ENCODE measurements at regions not wholly inside any gene's neighbourhood (a gene's known extent, or its start where the extent isn't known, plus 50 kb on each side); places are given as distances from the start of the nearest gene placed in this dataset.

DNA sequence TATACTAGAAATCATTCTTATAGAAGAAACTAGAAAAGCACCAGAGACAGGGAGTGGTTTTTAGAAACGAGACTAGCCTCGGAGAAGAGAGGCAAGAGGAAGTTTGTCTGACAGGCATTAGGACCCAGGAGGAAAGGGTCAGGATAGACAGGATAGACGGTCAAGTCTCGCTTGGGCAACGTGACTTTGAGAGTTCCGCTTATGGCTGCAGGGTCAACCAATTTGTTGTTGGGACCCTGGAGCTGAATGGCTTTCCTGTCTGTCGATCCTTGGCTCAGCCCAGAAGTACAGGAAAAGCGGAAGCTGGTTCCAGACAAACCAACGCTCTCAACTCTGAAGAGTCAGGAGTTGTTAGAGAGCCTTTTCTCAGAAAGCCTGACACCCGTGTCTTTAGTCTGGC lies 191.2 kb downstream of the FZD1 start:
- no peaks in the 10 kb centered on the region for H3K36me3 ChIP-seq (ENCODE audit: low read depth)
- ATAC-seq (no peak), DNase-seq (no peak)
- no peaks in the 10 kb centered on the region for H3K4me1 ChIP-seq (ENCODE audit: low read depth)
- intact Hi-C loops (cut with DNase I, micrococcal nuclease) = no loop called here
- H3K9me3 ChIP-seq = peaks cover 8% of the 10 kb centered on the region
- TF ChIP-seq, protein P1, sequence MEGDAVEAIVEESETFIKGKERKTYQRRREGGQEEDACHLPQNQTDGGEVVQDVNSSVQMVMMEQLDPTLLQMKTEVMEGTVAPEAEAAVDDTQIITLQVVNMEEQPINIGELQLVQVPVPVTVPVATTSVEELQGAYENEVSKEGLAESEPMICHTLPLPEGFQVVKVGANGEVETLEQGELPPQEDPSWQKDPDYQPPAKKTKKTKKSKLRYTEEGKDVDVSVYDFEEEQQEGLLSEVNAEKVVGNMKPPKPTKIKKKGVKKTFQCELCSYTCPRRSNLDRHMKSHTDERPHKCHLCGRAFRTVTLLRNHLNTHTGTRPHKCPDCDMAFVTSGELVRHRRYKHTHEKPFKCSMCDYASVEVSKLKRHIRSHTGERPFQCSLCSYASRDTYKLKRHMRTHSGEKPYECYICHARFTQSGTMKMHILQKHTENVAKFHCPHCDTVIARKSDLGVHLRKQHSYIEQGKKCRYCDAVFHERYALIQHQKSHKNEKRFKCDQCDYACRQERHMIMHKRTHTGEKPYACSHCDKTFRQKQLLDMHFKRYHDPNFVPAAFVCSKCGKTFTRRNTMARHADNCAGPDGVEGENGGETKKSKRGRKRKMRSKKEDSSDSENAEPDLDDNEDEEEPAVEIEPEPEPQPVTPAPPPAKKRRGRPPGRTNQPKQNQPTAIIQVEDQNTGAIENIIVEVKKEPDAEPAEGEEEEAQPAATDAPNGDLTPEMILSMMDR (IDR thresholded peaks at IDR 0.05) = no peak
- no peak overlapping the region for H3K4me3 ChIP-seq

DNA sequence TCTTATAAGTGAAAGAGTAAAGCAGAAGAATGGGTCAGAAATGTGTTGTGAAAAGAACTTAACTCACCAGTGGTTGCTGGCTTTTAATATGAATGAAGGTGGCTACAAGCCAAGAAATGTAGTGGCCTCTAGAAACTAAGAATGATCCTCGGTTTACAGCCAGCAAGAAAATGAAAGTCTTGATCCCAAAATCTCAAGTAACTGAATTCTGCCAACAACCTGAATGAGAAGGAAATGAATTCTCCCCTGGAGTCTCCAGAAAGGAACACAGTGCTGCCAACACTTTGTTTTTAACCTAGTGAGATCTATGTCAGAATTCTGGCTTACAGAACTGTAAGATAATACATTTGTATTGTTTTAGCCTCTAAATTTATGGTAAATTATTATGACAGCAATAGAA lies 193.0 kb downstream of the FZD1 start:
- H3K4me1 ChIP-seq (ENCODE audit: low read depth) = no peaks in the 10 kb centered on the region
- intact Hi-C loops (cut with DNase I, micrococcal nuclease) = no loop called here

DNA sequence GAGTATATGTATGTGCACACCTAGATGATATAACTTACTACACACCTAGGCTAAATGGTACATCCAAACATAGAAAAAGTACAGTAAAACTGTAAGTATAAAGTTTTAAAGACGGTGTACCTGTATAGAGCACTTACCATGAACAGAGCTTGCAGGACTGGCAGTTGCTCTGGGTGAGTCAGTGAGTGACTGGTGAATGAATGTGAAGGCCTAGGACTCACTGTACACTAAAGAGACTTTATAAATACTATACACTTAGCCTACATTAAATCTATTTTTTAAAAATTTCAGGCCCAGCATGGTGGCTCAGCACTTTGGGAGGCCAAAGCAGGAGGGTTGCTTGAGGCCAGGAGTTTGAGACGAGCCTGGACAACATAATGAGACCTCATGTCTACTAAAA lies 195.3 kb downstream of the FZD1 start:
- no peaks in the 10 kb centered on the region for H3K4me1 ChIP-seq (ENCODE audit: low read depth)
- no peak for ATAC-seq
- TF ChIP-seq, protein P1 (IDR thresholded peaks at IDR 0.05) = no peak
- intact Hi-C loops (cut with DNase I, micrococcal nuclease) = no loop called here
- no peaks in the 10 kb centered on the region for H3K36me3 ChIP-seq (ENCODE audit: low read depth)
- no peak overlapping the region for H3K4me3 ChIP-seq
- DNase-seq = no peak
- peaks cover 8% of the 10 kb centered on the region for H3K9me3 ChIP-seq

More for the DNA sequence above, 193.0 kb downstream of the FZD1 start:
- H3K9me3 ChIP-seq = peaks cover 8% of the 10 kb centered on the region
- no peaks in the 10 kb centered on the region for H3K36me3 ChIP-seq (ENCODE audit: low read depth)
- TF ChIP-seq, protein P1 (IDR thresholded peaks at IDR 0.05) = no peak
- DNase-seq = no peak
- ATAC-seq = no peak
- no peak overlapping the region for H3K4me3 ChIP-seq

DNA sequence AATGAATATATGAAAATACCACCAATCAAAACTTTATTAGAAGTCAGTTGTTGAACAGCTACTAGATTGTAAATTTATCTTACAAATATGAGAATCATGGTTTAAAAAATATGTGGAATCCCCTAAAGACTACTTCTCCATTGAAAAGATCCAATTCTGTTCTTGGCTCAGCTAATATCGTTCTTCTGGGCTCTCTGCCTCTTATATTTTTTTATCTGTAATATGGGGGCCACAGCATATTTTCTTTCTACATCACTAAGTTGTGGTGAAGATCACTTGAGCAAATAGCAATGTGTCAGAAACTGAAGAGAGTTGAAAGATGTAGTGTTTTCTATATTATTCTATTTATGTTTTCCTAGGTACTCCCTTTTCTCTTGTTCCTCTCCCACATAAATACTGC lies 198.1 kb downstream of the FZD1 start:
- TF ChIP-seq, protein P1 (IDR thresholded peaks at IDR 0.05) = no peak
- ATAC-seq (no peak), DNase-seq (no peak)
- intact Hi-C loops (cut with DNase I, micrococcal nuclease) = no loop called here
- Histone ChIP-seq H3K4me1 (ENCODE audit: low read depth) (no peaks in the 10 kb centered on the region), H3K9me3 (peaks cover 6% of the 10 kb centered on the region), H3K4me3 (no peak overlapping the region), H3K36me3 (ENCODE audit: low read depth) (no peaks in the 10 kb centered on the region)

DNA sequence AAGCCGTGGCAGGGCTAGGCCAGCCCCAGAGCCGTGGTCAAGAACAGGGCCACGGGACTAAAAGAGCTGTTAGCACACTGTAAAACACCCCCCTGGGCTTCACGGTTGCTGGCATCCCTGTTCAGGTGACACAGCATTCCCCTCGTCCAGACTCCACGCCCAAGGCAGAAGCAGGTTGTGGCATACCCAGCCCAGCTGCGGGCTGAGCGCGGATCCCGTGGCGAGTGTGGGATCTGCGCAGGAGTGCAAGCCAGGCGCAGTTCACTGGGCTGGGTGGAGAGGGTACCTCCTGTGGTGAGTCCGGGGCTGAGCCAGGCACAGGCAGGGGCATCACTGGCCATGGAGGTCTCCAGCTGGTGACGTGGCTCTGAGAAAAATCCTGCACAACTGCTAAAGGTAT lies 199.1 kb downstream of the FZD1 start:
- intact Hi-C loops (cut with DNase I, micrococcal nuclease) = no loop called here
- no peaks in the 10 kb centered on the region for H3K9me3 ChIP-seq
- H3K4me1 ChIP-seq (ENCODE audit: low read depth) = no peaks in the 10 kb centered on the region
- no peaks in the 10 kb centered on the region for H3K36me3 ChIP-seq (ENCODE audit: low read depth)
- TF ChIP-seq, protein P1 (IDR thresholded peaks at IDR 0.05) = no peak
- no peak for DNase-seq
- no peak for ATAC-seq
- H3K4me3 ChIP-seq = no peak overlapping the region

DNA sequence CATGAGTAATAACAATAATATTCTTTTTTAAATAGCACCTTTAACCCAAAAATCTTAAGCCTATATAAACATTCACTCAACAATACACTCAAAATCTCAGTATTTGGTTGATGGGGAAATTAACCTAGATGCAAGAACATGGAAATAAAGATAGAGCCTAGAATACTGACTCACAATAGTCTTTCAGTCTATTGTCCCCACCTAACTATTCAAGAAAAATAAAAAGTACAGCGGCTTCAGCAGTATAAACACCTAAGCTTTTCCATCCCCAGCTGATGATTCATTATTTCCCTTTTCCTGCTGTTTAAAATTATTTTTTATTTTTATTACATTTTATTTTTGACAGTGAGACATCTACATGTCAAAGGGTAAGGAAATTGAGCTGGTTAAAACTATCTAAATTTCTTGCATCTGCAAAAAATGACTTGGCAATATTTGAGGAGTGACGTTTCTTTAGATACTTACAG lies 201.4 kb downstream of the FZD1 start:
- Histone ChIP-seq H3K4me3 (no peak overlapping the region), H3K4me1 (ENCODE audit: low read depth) (no peaks in the 10 kb centered on the region), H3K36me3 (ENCODE audit: low read depth) (no peaks in the 10 kb centered on the region), H3K9me3 (no peaks in the 10 kb centered on the region)
- TF ChIP-seq, protein P1 (IDR thresholded peaks at IDR 0.05) = no peak
- ATAC-seq (no peak), DNase-seq (no peak)
- intact Hi-C loops (cut with DNase I, micrococcal nuclease) = no loop called here
